NCI-H1436 (cell line): ENCODE measurements at regions not wholly inside any gene's neighbourhood (a gene's known extent, or its start where the extent isn't known, plus 50 kb on each side); places are given as distances from the start of the nearest gene placed in this dataset.
"Not testable (repeated sequence)": the region's sequence is repeated elsewhere in the genome, so short reads cannot be mapped to it uniquely, and the experiment has no call there.

Experiments used
- DNase-seq: peaks from one replicate; lab custom pipeline; 2025; lab: John Stamatoyannopoulos, UW

- no peak for DNase-seq
Observed at GRCh38 chr6:82419132-82419581, 55.5 kb downstream of the TPBG start.

GRCh38 chr6:82419859-82420258 is 56.2 kb downstream of the TPBG start:
- DNase-seq: no peak

- no peak for DNase-seq
Observed at GRCh38 chr6:82430611-82431010, 67.0 kb downstream of the TPBG start.

GRCh38 chr6:82436740-82437139 is 73.1 kb downstream of the TPBG start:
- DNase-seq: no peak

GRCh38 chr6:82437701-82438100 is 74.1 kb downstream of the TPBG start:
- no peak for DNase-seq

GRCh38 chr6:82441047-82441855 is 77.6 kb downstream of the TPBG start:
- DNase-seq: no peak

GRCh38 chr6:82442061-82442719 is 78.6 kb downstream of the TPBG start:
- DNase-seq: no peak

GRCh38 chr6:82458147-82458546 is 94.5 kb downstream of the TPBG start:
- no peak for DNase-seq

- no peak for DNase-seq
Observed at GRCh38 chr6:82458705-82459104, 95.1 kb downstream of the TPBG start.

- DNase-seq: no peak
Observed at GRCh38 chr6:82461536-82461935, 97.9 kb downstream of the TPBG start.

- DNase-seq: no peak
Observed at GRCh38 chr6:82467338-82467737, 103.7 kb downstream of the TPBG start.

GRCh38 chr6:82470123-82470522 is 106.5 kb downstream of the TPBG start:
- DNase-seq: not testable (repeated sequence)

- DNase-seq: not testable (repeated sequence)
Observed at GRCh38 chr6:82475106-82475505, 111.5 kb downstream of the TPBG start.

GRCh38 chr6:82484001-82484400 is 120.4 kb downstream of the TPBG start:
- no peak for DNase-seq

GRCh38 chr6:82484737-82485626 is 121.4 kb downstream of the TPBG start:
- DNase-seq: no peak

- DNase-seq: no peak
Observed at GRCh38 chr6:82487895-82488294, 124.3 kb downstream of the TPBG start.

- DNase-seq: no peak
Observed at GRCh38 chr6:82488403-82488802, 124.8 kb downstream of the TPBG start.

- DNase-seq: no peak
Observed at GRCh38 chr6:82492134-82492533, 128.5 kb downstream of the TPBG start.

- no peak for DNase-seq
Observed at GRCh38 chr6:82493467-82493866, 129.8 kb downstream of the TPBG start.

- DNase-seq: no peak
Observed at GRCh38 chr6:82494367-82494766, 130.8 kb downstream of the TPBG start.

GRCh38 chr6:82501901-82502300 is 138.3 kb downstream of the TPBG start:
- DNase-seq: not testable (repeated sequence)

- no peak for DNase-seq
Observed at GRCh38 chr6:82506526-82506925, 142.9 kb downstream of the TPBG start.
